GM21367 (cell line): ENCODE measurements at regions not wholly inside any gene's neighbourhood (a gene's known extent, or its start where the extent isn't known, plus 50 kb on each side); places are given as distances from the start of the nearest gene placed in this dataset.
"Not testable (repeated sequence)": the region's sequence is repeated elsewhere in the genome, so short reads cannot be mapped to it uniquely, and the experiment has no call there.

Experiments
- ATAC-seq: cut with Tn5 transposase; IDR thresholded peaks from one replicate; pipeline ENCODE4 v1.9.1; 2021; ENCODE audit not compliant: unreplicated experiment

GRCh38 chr4:133597251-133597650 lies 448.2 kb downstream of the PCDH10 start:
- ATAC-seq = no peak

- ATAC-seq = no peak
Observed at GRCh38 chr4:133596459-133596858, 447.4 kb downstream of the PCDH10 start.

- no peak for ATAC-seq
Observed at GRCh38 chr4:133594390-133595207, 445.5 kb downstream of the PCDH10 start.

GRCh38 chr4:133593764-133594163 lies 444.7 kb downstream of the PCDH10 start:
- ATAC-seq = no peak

- no peak for ATAC-seq
Observed at GRCh38 chr4:133592591-133592990, 443.5 kb downstream of the PCDH10 start.

GRCh38 chr4:133592106-133592505 lies 443.0 kb downstream of the PCDH10 start:
- no peak for ATAC-seq

- ATAC-seq = no peak
Observed at GRCh38 chr4:133588306-133588705, 439.2 kb downstream of the PCDH10 start.

GRCh38 chr4:133585323-133585722 lies 436.2 kb downstream of the PCDH10 start:
- no peak for ATAC-seq

GRCh38 chr4:133584714-133585113 lies 435.6 kb downstream of the PCDH10 start:
- ATAC-seq = no peak

- ATAC-seq = no peak
Observed at GRCh38 chr4:133581996-133582619, 433.0 kb downstream of the PCDH10 start.

- no peak for ATAC-seq
Observed at GRCh38 chr4:133574248-133574647, 425.2 kb downstream of the PCDH10 start.

GRCh38 chr4:133565379-133565778 lies 416.3 kb downstream of the PCDH10 start:
- no peak for ATAC-seq

- ATAC-seq = no peak
Observed at GRCh38 chr4:133559987-133560386, 410.9 kb downstream of the PCDH10 start.

GRCh38 chr4:133555671-133556070 lies 406.6 kb downstream of the PCDH10 start:
- ATAC-seq = no peak

GRCh38 chr4:133550436-133550835 lies 401.3 kb downstream of the PCDH10 start:
- no peak for ATAC-seq

GRCh38 chr4:133544097-133544496 lies 395.0 kb downstream of the PCDH10 start:
- no peak for ATAC-seq

- no peak for ATAC-seq
Observed at GRCh38 chr4:133537780-133538281, 388.7 kb downstream of the PCDH10 start.

GRCh38 chr4:133534224-133534623 lies 385.1 kb downstream of the PCDH10 start:
- not testable (repeated sequence) for ATAC-seq

GRCh38 chr4:133524369-133524768 lies 375.3 kb downstream of the PCDH10 start:
- no peak for ATAC-seq

- no peak for ATAC-seq
Observed at GRCh38 chr4:133513901-133514300, 364.8 kb downstream of the PCDH10 start.

GRCh38 chr4:133498149-133498548 lies 349.1 kb downstream of the PCDH10 start:
- ATAC-seq = no peak

GRCh38 chr4:133493776-133494175 lies 344.7 kb downstream of the PCDH10 start:
- ATAC-seq = no peak
